ENCODE measurements at regions not wholly inside any gene's neighbourhood (a gene's known extent, or its start where the extent isn't known, plus 50 kb on each side); places are given as distances from the start of the nearest gene placed in this dataset.

DNA sequence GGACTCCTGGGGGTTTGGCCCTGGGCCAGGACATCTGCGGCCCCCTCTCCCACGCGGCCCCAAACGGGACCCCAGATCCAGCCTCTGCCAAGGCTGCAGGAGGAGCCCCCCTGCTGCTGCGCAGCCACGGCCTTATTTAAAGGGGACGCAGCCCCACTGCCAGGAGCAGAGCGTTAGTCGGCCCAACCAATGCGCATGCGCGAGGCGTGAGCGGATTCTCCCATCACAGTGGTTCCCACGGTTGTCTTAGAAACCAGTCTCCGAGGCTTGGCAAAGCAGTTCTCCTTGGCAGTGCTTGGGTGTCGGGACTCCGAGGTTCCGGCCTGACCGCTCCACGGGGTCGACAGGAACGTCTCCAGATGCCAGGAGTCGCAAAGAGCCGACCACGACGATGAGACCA lies 288.3 kb upstream of the ZNF337 start:
- TF ChIP-seq, protein P1, sequence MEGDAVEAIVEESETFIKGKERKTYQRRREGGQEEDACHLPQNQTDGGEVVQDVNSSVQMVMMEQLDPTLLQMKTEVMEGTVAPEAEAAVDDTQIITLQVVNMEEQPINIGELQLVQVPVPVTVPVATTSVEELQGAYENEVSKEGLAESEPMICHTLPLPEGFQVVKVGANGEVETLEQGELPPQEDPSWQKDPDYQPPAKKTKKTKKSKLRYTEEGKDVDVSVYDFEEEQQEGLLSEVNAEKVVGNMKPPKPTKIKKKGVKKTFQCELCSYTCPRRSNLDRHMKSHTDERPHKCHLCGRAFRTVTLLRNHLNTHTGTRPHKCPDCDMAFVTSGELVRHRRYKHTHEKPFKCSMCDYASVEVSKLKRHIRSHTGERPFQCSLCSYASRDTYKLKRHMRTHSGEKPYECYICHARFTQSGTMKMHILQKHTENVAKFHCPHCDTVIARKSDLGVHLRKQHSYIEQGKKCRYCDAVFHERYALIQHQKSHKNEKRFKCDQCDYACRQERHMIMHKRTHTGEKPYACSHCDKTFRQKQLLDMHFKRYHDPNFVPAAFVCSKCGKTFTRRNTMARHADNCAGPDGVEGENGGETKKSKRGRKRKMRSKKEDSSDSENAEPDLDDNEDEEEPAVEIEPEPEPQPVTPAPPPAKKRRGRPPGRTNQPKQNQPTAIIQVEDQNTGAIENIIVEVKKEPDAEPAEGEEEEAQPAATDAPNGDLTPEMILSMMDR (IDR thresholded peaks at IDR 0.05) = no peak
- TF ChIP-seq POLR2A (IDR thresholded peaks at IDR 0.05) = no peak
